ENCODE measurements at regions not wholly inside any gene's neighbourhood (a gene's known extent, or its start where the extent isn't known, plus 50 kb on each side); places are given as distances from the start of the nearest gene placed in this dataset.

GRCh38 chr11:26194881-26195280, 137.0 kb upstream of the ANO3 start:
- ATAC-seq (no peak), DNase-seq (no peak)
- TF ChIP-seq CTCF (IDR thresholded peaks at IDR 0.05), result no peak
- H3K4me1 Mint-ChIP-seq, result no peaks in the 10 kb centered on the region
- Histone ChIP-seq H3K36me3 (ENCODE audit: control insufficient read depth, insufficient read depth, low read length) (no peaks in the 10 kb centered on the region), H3K27ac (ENCODE audit: low read length) (no peak overlapping the region), H3K4me1 (ENCODE audit: control insufficient read depth, insufficient read depth, low read length) (no peaks in the 10 kb centered on the region), H3K4me3 (ENCODE audit: low read length) (no peak overlapping the region), H3K9me3 (ENCODE audit: control insufficient read depth, insufficient read depth, low read length) (no peaks in the 10 kb centered on the region), H3K27me3 (ENCODE audit: control insufficient read depth, insufficient read depth, low read length) (no peaks in the 10 kb centered on the region)
- no peaks in the 10 kb centered on the region for H3K36me3 Mint-ChIP-seq
- H3K9me3 Mint-ChIP-seq, result peaks cover 11 to 13% of the 10 kb centered on the region in 2 donors
- H3K27me3 Mint-ChIP-seq (ENCODE audit: low read depth in 2 of 2), result no peaks in the 10 kb centered on the region
- 73% methylated on average over 1 of the region's 1 CpG for WGBS (ENCODE audit: insufficient coverage)
- no peak overlapping the region for H3K4me3 Mint-ChIP-seq
- no peak overlapping the region for H3K27ac Mint-ChIP-seq
- intact Hi-C loops (cut with micrococcal nuclease), result no loop called here

DNA sequence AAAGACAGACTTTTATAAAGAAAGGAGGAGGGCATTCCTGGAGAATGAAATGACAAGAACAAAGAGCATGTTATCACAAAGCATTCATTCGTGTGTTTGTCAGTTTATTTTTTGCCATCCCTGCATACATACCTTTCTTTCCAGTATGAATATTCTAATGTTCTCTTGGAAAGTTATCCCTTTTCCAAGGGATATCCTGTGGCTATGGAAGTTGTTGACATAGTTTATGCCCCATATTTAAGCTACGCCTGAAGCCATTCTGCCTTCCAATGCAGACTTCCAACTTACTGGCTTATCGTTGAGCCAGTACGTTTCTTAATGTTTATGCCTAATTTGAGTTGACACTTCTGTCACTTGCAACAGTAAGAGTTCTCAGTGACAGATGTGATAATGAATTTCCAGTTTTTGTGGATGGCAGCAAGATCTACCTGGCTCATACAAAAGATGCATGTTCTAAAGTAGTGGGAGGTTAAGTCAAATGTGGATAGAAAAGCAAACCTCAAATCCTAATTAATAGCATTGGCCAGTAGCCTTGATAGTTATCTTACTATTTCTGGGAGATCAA, 133.3 kb upstream of the ANO3 start:
- Histone ChIP-seq H3K4me3 (ENCODE audit: low read length) (no peak overlapping the region), H3K4me1 (ENCODE audit: control insufficient read depth, insufficient read depth, low read length) (no peaks in the 10 kb centered on the region), H3K9me3 (ENCODE audit: control insufficient read depth, insufficient read depth, low read length) (no peaks in the 10 kb centered on the region), H3K27me3 (ENCODE audit: control insufficient read depth, insufficient read depth, low read length) (no peaks in the 10 kb centered on the region), H3K36me3 (ENCODE audit: control insufficient read depth, insufficient read depth, low read length) (no peaks in the 10 kb centered on the region), H3K27ac (ENCODE audit: low read length) (no peak overlapping the region)
- peaks cover 5 to 6% of the 10 kb centered on the region in 2 donors for H3K9me3 Mint-ChIP-seq
- intact Hi-C loops (cut with micrococcal nuclease), result no loop called here
- no peaks in the 10 kb centered on the region for H3K27me3 Mint-ChIP-seq (ENCODE audit: low read depth in 2 of 2)
- H3K4me1 Mint-ChIP-seq, result no peaks in the 10 kb centered on the region
- DNase-seq (no peak), ATAC-seq (no peak)
- 82% methylated on average over 3 of the region's 4 CpGs for WGBS (ENCODE audit: insufficient coverage)
- no peaks in the 10 kb centered on the region for H3K36me3 Mint-ChIP-seq
- TF ChIP-seq CTCF (IDR thresholded peaks at IDR 0.05), result no peak
- no peak overlapping the region for H3K4me3 Mint-ChIP-seq
- no peak overlapping the region for H3K27ac Mint-ChIP-seq

DNA sequence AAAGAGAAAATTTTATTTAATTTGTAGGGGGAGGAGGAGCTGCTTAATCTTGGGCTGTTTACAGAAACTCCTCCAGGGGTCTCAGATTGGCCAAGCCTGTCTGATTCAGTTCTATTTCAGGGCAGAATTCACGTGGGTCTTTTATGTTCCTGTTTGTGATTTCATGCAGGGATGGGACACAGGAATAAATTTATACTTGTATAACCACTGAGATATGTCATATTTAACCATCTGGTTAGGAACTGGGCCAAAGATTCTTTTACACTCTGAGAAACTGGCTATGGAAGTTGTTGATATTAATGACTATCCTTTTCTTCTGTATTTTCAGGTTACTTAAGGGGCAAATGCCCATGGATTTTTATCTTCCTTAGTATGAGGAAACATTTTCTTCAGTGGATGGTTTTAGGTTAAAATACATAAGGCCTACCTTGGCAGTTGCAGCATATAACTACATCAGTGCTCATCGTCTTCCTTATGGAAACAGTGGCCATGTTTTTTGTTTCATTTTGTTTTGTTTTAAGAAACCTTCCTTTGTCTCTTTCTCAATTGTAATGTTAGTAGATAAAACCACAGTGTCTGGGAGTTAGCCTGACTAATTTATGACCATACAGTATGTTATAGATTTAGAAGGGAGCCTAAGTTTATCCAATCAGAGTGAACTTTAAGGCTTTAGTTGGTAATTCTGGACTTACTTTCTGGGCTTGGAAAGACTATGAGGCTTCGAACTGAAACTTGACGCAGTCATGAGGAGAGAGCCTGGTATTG, 132.4 kb upstream of the ANO3 start:
- ATAC-seq (no peak), DNase-seq (no peak)
- no peaks in the 10 kb centered on the region for H3K4me1 Mint-ChIP-seq
- no peaks in the 10 kb centered on the region for H3K27me3 ChIP-seq (ENCODE audit: control insufficient read depth, insufficient read depth, low read length)
- no peaks in the 10 kb centered on the region for H3K9me3 ChIP-seq (ENCODE audit: control insufficient read depth, insufficient read depth, low read length)
- no peak overlapping the region for H3K4me3 Mint-ChIP-seq
- no peaks in the 10 kb centered on the region for H3K36me3 ChIP-seq (ENCODE audit: control insufficient read depth, insufficient read depth, low read length)
- WGBS (ENCODE audit: insufficient coverage), result 89% methylated on average over 4 of the region's 4 CpGs
- no peaks in the 10 kb centered on the region for H3K36me3 Mint-ChIP-seq
- H3K4me3 ChIP-seq (ENCODE audit: low read length), result no peak overlapping the region
- H3K4me1 ChIP-seq (ENCODE audit: control insufficient read depth, insufficient read depth, low read length), result no peaks in the 10 kb centered on the region
- TF ChIP-seq CTCF (IDR thresholded peaks at IDR 0.05), result no peak
- peaks cover 2 to 6% of the 10 kb centered on the region in 2 donors for H3K9me3 Mint-ChIP-seq
- no peaks in the 10 kb centered on the region for H3K27me3 Mint-ChIP-seq (ENCODE audit: low read depth in 2 of 2)
- no peak overlapping the region for H3K27ac ChIP-seq (ENCODE audit: low read length)
- H3K27ac Mint-ChIP-seq, result no peak overlapping the region
- intact Hi-C loops (cut with micrococcal nuclease), result no loop called here

DNA sequence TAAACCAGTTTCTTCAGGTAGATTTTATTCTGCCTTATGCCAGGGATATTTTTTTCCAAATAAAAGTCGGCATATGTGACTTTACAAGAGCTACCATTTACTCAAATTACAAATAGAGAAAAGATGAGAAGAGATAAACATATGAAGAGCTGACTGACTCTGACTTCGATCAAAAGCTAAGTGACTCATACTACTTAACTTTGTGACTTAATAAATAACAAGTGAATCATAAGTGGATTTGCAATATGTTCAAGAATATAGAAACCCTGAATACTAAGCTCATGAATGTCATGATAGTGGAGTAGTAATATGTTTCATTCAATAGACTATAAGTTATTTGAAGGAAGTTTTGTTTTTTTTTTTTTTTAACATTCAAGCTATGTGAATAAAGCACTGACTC, 130.5 kb upstream of the ANO3 start:
- Histone ChIP-seq H3K36me3 (ENCODE audit: control insufficient read depth, insufficient read depth, low read length) (no peaks in the 10 kb centered on the region), H3K4me3 (ENCODE audit: low read length) (no peak overlapping the region), H3K27me3 (ENCODE audit: control insufficient read depth, insufficient read depth, low read length) (no peaks in the 10 kb centered on the region), H3K9me3 (ENCODE audit: control insufficient read depth, insufficient read depth, low read length) (no peaks in the 10 kb centered on the region), H3K4me1 (ENCODE audit: control insufficient read depth, insufficient read depth, low read length) (no peaks in the 10 kb centered on the region), H3K27ac (ENCODE audit: low read length) (no peak overlapping the region)
- no peak for ATAC-seq
- no peaks in the 10 kb centered on the region for H3K27me3 Mint-ChIP-seq (ENCODE audit: low read depth in 2 of 2)
- no peak for DNase-seq
- H3K4me1 Mint-ChIP-seq, result no peaks in the 10 kb centered on the region
- no peak overlapping the region for H3K4me3 Mint-ChIP-seq
- no CpG with 5 or more reads among the region's 2 CpGs for WGBS (ENCODE audit: insufficient coverage)
- H3K36me3 Mint-ChIP-seq, result no peaks in the 10 kb centered on the region
- TF ChIP-seq CTCF (IDR thresholded peaks at IDR 0.05), result no peak
- intact Hi-C loops (cut with micrococcal nuclease), result no loop called here
- no peak overlapping the region for H3K27ac Mint-ChIP-seq
- peaks cover 2 to 6% of the 10 kb centered on the region in 2 donors for H3K9me3 Mint-ChIP-seq

All from natural killer cell (primary cell).